ENCODE measurements at regions not wholly inside any gene's neighbourhood (a gene's known extent, or its start where the extent isn't known, plus 50 kb on each side); places are given as distances from the start of the nearest gene placed in this dataset.

DNA sequence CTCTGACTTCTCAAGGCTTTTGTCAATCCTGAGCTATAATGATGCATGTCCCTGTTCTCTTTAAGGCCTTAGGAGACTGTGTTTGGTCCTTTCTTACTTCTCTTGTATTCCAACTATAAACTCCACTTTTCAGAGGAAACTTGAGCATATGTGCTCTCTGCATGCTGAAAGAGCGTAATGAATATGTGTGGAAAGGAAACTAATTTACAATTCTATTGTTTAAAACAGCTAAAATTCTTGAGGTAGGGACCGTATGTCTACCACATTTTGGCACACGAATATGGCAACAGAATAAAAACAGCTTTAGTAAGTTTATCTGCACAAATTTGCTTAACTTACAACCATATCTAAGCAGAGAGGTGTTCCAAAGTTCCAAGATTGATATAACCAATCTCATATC lies 242.0 kb upstream of the DCBLD2 start:
- no peaks in the 10 kb centered on the region for H3K4me1 ChIP-seq
- no peaks in the 10 kb centered on the region for H3K36me3 ChIP-seq
- no peaks in the 10 kb centered on the region for H3K9me3 ChIP-seq
- H3K27me3 ChIP-seq: no peaks in the 10 kb centered on the region
- 0 to 53% methylated on average over 1 to 3 of the region's 3 CpGs for WGBS, 2 donors (ENCODE audit: low coverage in 1 of 2)
- no peak for ATAC-seq
- H3K27ac ChIP-seq: no peak overlapping the region
- TF ChIP-seq EP300 (IDR thresholded peaks at IDR 0.05) (no peak), POLR2A (IDR thresholded peaks at IDR 0.05) (no peak), POLR2AphosphoS5 (IDR thresholded peaks at IDR 0.05) (no peak)
- TF ChIP-seq, protein P1, sequence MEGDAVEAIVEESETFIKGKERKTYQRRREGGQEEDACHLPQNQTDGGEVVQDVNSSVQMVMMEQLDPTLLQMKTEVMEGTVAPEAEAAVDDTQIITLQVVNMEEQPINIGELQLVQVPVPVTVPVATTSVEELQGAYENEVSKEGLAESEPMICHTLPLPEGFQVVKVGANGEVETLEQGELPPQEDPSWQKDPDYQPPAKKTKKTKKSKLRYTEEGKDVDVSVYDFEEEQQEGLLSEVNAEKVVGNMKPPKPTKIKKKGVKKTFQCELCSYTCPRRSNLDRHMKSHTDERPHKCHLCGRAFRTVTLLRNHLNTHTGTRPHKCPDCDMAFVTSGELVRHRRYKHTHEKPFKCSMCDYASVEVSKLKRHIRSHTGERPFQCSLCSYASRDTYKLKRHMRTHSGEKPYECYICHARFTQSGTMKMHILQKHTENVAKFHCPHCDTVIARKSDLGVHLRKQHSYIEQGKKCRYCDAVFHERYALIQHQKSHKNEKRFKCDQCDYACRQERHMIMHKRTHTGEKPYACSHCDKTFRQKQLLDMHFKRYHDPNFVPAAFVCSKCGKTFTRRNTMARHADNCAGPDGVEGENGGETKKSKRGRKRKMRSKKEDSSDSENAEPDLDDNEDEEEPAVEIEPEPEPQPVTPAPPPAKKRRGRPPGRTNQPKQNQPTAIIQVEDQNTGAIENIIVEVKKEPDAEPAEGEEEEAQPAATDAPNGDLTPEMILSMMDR (IDR thresholded peaks at IDR 0.05): no peak
- H3K4me3 ChIP-seq: no peak overlapping the region

DNA sequence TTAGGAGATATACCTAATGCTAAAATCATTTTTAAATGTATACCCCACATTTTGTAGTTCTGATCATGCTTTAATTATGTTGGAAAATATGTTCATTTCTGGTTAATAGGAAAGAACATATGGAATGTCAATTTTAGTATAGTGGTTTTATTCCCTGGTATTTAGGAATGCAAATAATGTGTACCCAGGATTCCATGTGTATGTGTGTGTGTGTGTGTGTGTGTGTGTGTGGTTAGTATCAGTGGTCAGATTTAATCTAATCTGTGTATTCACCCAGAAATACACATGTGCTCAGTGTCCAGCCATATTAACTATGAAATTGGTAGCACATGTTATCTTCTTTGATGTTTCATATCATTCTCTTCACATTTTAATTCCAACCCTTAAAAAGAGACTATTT lies 233.5 kb upstream of the DCBLD2 start:
- TF ChIP-seq EP300 (IDR thresholded peaks at IDR 0.05): no peak
- TF ChIP-seq POLR2A (IDR thresholded peaks at IDR 0.05): no peak
- TF ChIP-seq, protein P1 (IDR thresholded peaks at IDR 0.05): no peak
- no peak for TF ChIP-seq POLR2AphosphoS5 (IDR thresholded peaks at IDR 0.05)
- no peak overlapping the region for H3K4me3 ChIP-seq
- no peak for ATAC-seq
- no peak overlapping the region for H3K27ac ChIP-seq
- H3K4me1 ChIP-seq: no peaks in the 10 kb centered on the region
- H3K27me3 ChIP-seq: no peaks in the 10 kb centered on the region
- H3K9me3 ChIP-seq: no peaks in the 10 kb centered on the region
- H3K36me3 ChIP-seq: no peaks in the 10 kb centered on the region

DNA sequence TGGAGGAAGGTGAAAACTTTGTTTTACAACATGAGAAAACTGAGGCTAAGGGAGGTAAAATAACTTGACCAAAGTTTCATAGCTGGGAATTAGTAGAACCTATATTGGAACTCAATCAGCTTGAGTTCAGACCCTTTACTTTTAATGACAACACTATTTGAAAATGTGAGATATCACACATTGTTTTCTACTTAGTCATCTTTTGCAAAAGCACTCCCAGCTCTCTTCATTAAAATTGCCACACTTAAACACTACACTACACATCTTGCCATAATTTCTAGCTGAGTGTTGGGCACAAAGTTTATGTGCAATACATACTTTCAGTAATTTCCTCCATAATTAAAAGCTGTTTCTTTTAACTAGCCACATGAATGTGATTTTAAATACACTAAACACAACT lies 230.4 kb upstream of the DCBLD2 start:
- H3K36me3 ChIP-seq: no peaks in the 10 kb centered on the region
- H3K4me3 ChIP-seq: no peak overlapping the region
- H3K27me3 ChIP-seq: no peaks in the 10 kb centered on the region
- no peak overlapping the region for H3K27ac ChIP-seq
- no peak for ATAC-seq
- H3K4me1 ChIP-seq: peaks cover 0 to 8% (median 0%) of the 10 kb centered on the region in 3 donors
- TF ChIP-seq, protein P1 (IDR thresholded peaks at IDR 0.05): no peak
- no peak for TF ChIP-seq POLR2AphosphoS5 (IDR thresholded peaks at IDR 0.05)
- TF ChIP-seq POLR2A (IDR thresholded peaks at IDR 0.05): no peak
- no peak for TF ChIP-seq EP300 (IDR thresholded peaks at IDR 0.05)
- H3K9me3 ChIP-seq: no peaks in the 10 kb centered on the region

DNA sequence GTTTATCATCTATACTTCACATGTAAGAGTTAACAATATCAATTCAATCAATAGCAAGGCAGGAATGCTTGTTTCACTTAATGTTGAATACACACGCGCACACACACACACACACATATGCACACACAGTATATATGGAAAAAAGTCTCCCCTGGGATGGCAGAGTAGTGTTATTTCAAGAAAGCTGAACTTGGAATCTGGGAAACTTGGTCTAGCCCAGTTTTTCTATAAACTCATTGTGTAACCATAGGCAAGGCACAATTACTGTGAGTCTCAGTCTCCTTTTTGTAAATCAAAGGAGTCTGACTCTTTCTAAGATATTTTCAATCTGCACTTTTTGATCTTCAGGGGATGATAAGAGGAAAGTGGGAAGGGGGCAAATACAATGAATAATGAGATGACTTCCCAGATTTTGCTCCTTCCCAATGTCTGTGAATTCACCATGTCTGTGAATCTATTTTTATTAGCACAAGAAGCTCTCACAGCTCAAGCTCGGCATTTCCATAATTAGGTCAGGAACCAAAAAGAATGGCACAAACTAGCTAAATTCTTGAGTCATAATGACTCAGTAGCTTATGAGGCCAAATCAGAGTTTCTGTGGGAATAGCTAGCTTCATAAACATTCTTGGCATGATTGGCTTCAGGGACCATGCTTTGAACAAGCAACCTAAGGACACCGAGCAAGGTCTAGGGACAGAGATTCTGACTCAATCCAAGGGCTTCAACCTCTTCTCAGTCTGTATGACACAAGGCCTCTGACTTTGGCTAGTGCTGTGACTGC lies 227.4 kb upstream of the DCBLD2 start:
- Histone ChIP-seq H3K4me1 (peaks cover 0 to 8% (median 0%) of the 10 kb centered on the region in 3 donors), H3K27ac (peak overlapping the region in 2 of 4 donors; percentile 30 to 51), H3K4me3 (no peak overlapping the region), H3K27me3 (no peaks in the 10 kb centered on the region), H3K36me3 (no peaks in the 10 kb centered on the region), H3K9me3 (no peaks in the 10 kb centered on the region)
- ATAC-seq: peak; percentile 51
- 23 to 39% methylated on average over 3 to 4 of the region's 4 CpGs for WGBS, 2 donors (ENCODE audit: low coverage in 1 of 2)
- TF ChIP-seq, protein P1 (IDR thresholded peaks at IDR 0.05): no peak
- TF ChIP-seq EP300 (IDR thresholded peaks at IDR 0.05): no peak
- TF ChIP-seq POLR2AphosphoS5 (IDR thresholded peaks at IDR 0.05): no peak

DNA sequence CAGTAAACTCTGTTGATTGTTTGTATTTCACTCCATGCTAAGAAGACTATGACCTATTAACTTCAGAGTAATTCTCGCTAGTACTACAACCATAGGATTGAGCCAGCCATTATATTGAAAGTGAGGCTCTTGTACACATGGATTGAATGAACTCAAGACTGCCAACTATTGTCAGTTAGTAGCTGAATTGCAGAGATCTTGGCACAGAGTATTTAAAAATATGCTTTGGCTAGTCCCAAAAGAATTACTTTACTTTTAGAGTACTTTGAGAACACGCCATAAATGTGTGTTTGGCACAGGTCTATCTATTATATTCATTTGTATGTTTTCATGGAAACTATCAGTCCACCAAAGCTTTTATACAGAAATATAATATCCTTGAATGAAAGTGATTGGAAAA lies 226.7 kb upstream of the DCBLD2 start:
- no peak overlapping the region for H3K4me3 ChIP-seq
- ATAC-seq: no peak
- peaks cover 0 to 8% (median 0%) of the 10 kb centered on the region in 3 donors for H3K4me1 ChIP-seq
- H3K36me3 ChIP-seq: no peaks in the 10 kb centered on the region
- no peaks in the 10 kb centered on the region for H3K9me3 ChIP-seq
- WGBS, 2 donors (ENCODE audit: low coverage in 1 of 2): 55 to 63% methylated on average over 2 of the region's 2 CpGs
- no peaks in the 10 kb centered on the region for H3K27me3 ChIP-seq
- no peak overlapping the region for H3K27ac ChIP-seq
- TF ChIP-seq POLR2A (IDR thresholded peaks at IDR 0.05): no peak
- no peak for TF ChIP-seq EP300 (IDR thresholded peaks at IDR 0.05)
- TF ChIP-seq POLR2AphosphoS5 (IDR thresholded peaks at IDR 0.05): no peak
- TF ChIP-seq, protein P1 (IDR thresholded peaks at IDR 0.05): no peak

Data from gastroesophageal sphincter (tissue), 4 donors.